NCI-H510A (cell line): ENCODE measurements at regions not wholly inside any gene's neighbourhood (a gene's known extent, or its start where the extent isn't known, plus 50 kb on each side); places are given as distances from the start of the nearest gene placed in this dataset.
"Not testable (repeated sequence)": the region's sequence is repeated elsewhere in the genome, so short reads cannot be mapped to it uniquely, and the experiment has no call there.

ENCODE experiments used
- DNase-seq: peaks from one replicate; lab custom pipeline; 2025; lab: John Stamatoyannopoulos, UW

DNA sequence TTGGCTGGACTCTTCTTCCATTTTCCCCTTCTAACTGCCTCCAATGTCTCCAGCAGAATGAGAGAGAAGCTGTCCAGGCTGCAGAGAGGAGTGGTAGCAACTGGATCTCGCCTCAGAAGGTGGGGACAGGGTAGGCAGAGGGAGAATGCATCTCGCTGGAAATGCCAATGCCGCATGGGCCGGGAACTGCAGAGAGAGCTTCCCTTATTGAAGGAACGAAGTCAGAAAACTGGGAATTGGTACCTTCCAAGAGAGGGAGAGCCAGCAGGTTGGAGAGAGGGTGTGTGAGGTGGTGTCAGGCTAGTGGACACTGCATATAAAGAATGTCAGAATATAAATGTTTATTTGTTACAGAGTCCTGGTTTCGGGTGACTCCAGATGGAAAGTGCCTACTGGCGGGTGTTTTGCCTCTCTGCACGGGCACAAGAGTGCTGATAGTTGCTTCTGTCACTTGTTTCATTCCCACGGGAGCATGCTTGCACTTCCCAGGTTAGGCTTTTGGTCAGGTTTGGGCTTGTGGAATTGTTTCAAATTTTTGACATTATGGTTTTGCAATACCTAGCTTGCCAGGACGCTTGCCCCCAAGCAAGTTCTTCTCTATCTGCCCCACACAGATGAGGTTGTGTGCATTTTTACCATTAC is 156.8 kb upstream of the STS start:
- DNase-seq: no peak

DNA sequence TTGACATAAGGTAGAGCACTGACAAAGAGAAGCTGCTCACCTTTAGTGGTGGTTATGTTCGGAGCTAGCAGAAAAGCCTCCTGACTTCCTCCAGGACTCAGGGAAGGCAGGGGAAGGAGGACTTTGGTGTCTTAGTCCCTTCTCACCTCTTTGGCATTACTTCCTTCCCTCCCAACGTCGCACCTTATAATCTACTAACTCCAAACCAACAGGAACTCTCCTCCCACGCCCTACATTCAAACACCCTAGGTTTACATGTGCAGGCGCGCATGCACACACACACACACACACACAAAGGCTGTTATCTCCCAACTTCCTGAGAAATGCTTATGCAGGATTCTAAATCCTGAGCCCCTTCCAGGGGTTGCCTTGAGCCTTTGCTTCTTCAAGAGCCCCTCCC is 157.7 kb upstream of the STS start:
- no peak for DNase-seq

GRCh38 chrX:6988694-6989093 is 158.8 kb upstream of the STS start:
- DNase-seq: not testable (repeated sequence)

DNA sequence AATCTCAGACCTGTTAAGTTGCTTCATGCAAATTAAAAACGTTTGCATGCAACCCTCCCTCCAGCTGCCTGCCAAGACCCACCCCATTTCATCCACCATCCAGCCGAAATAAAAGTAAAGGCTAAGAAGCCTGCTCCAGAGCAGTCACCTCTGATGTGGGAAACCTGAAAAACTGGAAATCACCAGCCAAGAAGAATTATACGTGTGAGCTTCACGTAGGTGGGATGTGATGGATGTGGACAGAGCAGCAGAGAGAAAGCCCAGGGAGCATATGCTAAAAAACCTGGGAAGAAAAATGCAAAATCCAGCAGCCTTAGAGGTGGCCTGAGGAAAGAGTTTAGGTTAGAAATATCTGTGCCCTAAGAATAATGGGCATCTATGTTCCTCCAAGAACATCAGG is 160.6 kb upstream of the STS start:
- no peak for DNase-seq

DNA sequence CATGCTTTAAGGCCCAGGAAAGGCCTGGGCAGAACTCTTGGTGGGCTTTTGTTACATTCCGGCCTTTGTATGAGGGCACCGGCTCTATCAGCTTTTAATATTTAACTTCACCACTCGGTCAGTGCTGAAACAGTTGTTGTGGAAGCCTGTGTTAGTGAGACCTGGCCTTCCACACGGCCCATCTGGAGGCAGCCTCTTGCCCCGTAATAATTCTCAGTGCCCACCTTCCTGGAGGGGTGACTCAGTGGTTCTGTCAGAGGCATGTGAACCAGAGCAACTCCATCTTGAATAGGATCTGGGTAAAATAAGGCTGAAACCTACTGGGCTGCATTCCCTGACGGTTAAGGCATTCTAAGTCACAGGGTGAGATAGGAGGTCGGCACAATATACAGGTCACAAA is 162.0 kb upstream of the STS start:
- no peak for DNase-seq

- DNase-seq: no peak
These were observed 164.1 kb upstream of the STS start for GRCh38 chrX:6983207-6983955.

DNA sequence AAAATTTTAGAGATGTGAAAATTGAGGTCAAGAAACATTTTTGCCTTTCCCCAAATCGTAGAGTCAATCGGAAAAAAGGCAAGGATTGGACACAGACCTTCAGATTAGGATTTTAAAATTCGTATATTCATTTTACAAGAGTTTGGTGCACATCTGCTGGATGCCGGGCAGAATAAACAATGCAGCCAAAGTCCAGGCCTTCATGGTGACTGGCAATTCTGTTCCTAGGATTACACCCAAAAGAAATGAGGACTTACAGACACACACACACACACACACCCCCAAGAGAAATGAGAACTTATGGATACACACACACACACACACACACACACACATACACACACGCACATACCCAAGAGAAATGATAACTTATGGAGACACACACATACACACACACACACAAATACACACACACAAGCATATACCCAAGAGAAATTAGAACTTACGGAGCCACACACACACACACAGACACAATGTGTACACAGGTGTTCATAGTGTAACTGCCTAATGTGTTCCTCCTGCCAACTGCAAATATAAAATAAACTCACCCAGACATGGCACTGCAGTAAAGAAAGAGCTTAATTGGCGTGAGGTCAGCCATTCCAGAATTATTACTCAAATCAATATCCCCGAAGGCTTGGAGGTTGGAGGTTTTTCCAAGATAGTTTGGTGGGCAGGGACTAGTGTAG is 165.7 kb upstream of the STS start:
- DNase-seq: no peak

DNA sequence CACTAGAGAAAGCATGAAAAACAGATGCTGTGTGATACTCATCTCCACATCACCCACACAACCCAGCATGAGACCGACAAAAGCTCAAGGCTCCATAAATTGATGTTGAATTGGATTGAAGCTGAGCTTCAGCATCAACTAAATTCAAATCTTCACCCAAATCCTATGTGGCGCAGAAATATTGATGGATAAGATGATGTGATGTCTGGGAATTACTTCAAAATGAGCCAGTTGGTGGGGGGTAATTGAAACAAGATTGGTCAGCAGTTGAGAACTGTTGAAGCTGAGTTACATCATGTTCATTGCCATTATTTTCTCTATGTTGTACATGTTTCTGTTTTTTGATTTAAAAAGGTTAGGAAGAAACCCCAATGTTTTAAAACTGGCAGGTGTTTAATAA is 166.5 kb upstream of the STS start:
- no peak for DNase-seq

DNA sequence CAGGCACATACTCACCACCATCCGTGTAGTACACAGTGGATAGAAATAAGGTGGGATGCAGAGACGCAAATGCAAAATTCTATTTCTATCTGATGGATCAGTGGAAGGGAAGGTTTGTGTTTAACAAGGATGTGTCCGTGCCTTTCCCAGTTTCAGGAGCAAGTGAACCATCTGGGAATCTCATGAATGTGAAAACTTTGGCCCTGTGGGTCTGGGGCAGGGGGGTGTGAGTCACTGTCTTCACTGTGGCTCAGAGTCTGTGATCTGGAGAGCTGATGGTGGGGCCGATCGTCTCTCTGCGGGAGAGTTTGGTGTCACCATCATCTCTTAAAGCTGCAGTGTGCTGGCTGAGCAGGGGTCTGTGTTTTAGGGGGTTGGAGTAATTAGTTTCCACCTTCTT is 179.3 kb upstream of the STS start:
- DNase-seq: no peak

GRCh38 chrX:6965729-6966128 is 181.8 kb upstream of the STS start:
- no peak for DNase-seq

- DNase-seq: no peak
These were observed 185.5 kb upstream of the STS start for GRCh38 chrX:6962006-6962355.

- DNase-seq: no peak
These were observed 186.1 kb upstream of the STS start for GRCh38 chrX:6961286-6962005.

DNA sequence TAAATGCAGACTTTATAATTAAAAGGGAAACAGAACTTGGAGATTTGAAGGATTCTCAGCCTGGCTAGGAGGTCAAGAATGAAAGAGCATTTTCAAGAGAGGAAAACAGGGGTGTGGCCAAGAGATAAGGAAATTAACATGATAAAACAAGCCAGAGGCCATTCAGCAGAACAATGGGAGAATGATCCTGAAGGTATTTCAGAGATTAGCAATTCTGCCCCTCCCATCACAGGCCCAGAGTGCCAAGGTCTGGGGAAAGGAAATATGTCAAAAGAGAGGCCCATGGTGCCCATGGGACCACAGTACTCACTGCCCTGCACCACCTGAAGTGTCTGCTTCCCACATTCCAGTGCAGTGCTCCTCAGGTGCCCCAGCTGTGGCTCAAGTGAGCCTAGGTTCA is 188.5 kb upstream of the STS start:
- no peak for DNase-seq

- no peak for DNase-seq
These were observed 192.7 kb upstream of the STS start for GRCh38 chrX:6954836-6955235.

DNA sequence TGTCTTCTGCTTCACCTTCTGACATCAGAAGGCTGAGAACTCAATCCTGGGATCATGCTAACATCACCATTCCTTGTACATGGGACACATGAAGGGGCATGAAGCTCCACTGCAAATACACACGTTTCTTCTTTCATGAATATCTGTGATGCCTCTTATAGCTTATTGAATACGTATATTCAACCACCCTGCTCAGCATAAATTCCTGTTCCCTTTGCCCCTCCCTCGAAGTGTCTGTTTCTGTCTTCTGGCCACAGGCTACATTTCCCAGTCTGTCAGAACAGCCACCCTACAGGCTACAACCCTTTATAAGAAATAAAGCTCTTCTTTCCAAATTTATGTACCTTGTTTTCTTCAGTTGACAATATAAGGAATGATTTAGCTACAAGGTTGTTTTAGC is 201.3 kb upstream of the STS start:
- DNase-seq: no peak

GRCh38 chrX:6941041-6941440 is 206.5 kb upstream of the STS start:
- DNase-seq: no peak

DNA sequence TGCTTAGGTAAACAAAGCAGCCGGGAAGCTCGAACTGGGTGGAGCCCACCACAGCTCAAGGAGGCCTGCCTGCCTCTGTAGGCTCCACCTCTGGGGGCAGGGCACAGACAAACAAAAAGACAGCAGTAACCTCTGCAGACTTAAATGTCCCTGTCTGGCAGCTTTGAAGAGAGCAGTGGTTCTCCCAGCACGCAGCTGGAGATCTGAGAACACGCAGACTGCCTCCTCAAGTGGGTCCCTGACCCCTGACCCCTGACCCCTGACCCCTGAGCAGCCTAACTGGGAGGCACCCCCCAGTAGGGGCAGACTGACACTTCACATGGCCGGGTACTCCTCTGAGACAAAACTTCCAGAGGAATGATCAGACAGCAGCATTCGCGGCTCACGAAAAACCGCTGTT is 214.6 kb upstream of the STS start:
- not testable (repeated sequence) for DNase-seq

- no peak for DNase-seq
These were observed 217.1 kb upstream of the STS start for GRCh38 chrX:6930307-6930849.

- DNase-seq: no peak
These were observed 223.0 kb upstream of the STS start for GRCh38 chrX:6924443-6925077.

GRCh38 chrX:6917666-6918065 is 229.8 kb upstream of the STS start:
- DNase-seq: no peak

DNA sequence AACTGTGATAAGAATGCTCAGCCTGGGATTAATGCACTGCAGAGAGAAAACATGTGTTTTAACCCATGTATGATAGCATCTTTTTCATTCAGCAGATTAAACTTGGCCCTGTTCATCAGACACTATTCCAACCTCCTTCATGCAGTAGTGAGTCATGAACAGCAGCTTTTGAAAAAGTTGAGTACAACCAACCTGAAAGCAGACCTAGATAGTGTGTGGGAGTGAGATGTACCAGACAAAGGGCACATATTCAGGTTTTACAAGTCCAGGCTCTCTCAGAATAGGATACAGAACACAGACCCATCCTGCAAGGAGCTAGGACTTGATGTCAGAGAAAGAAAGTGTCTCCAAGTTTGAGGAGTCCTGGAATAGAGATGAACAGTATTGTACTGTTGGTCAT is 237.3 kb upstream of the STS start:
- no peak for DNase-seq

- DNase-seq: no peak
These were observed 238.1 kb upstream of the STS start for GRCh38 chrX:6909396-6909795.
